Fibroblast of villous mesenchyme (primary cell): ENCODE measurements at regions not wholly inside any gene's neighbourhood (a gene's known extent, or its start where the extent isn't known, plus 50 kb on each side); places are given as distances from the start of the nearest gene placed in this dataset.

ENCODE experiments used
- DNase-seq: peaks from one replicate; pipeline ENCODE4 v3.0.0-alpha.2; 2010; ENCODE audit warnings: low read depth
- H3K4me3 ChIP-seq: 2 replicates; pipeline ENCODE4 v1.5.1; 2011; ENCODE audit warnings: low read depth, mild to moderate bottlenecking, low read length
- CTCF ChIP-seq: IDR thresholded peaks from 2 replicates; pipeline ENCODE4 v1.5.1; 2012; ENCODE audit warnings: low read depth, mild to moderate bottlenecking, low read length; ENCODE audit not compliant: insufficient read depth

- TF ChIP-seq CTCF: no peak
- no peak overlapping the region for H3K4me3 ChIP-seq
- no peak for DNase-seq
Observed at GRCh38 chr20:63123331-63123741, 92.6 kb downstream of the YTHDF1 start.

GRCh38 chr20:63122626-63123025, 93.3 kb downstream of the YTHDF1 start:
- no peak for TF ChIP-seq CTCF
- DNase-seq: no peak

GRCh38 chr20:63121749-63122405, 94.1 kb downstream of the YTHDF1 start:
- no peak for TF ChIP-seq CTCF
- no peak for DNase-seq
- no peak overlapping the region for H3K4me3 ChIP-seq

More at GRCh38 chr20:63122626-63123025, 93.3 kb downstream of the YTHDF1 start:
- no peak overlapping the region for H3K4me3 ChIP-seq

GRCh38 chr20:63121246-63121645, 94.7 kb downstream of the YTHDF1 start:
- no peak for DNase-seq
- no peak overlapping the region for H3K4me3 ChIP-seq
- no peak for TF ChIP-seq CTCF

GRCh38 chr20:63120808-63121090, 95.2 kb downstream of the YTHDF1 start:
- no peak for TF ChIP-seq CTCF
- no peak for DNase-seq

GRCh38 chr20:63119963-63120807, 95.7 kb downstream of the YTHDF1 start:
- no peak for DNase-seq
- no peak for TF ChIP-seq CTCF
- no peak overlapping the region for H3K4me3 ChIP-seq

More at GRCh38 chr20:63120808-63121090, 95.2 kb downstream of the YTHDF1 start:
- H3K4me3 ChIP-seq: no peak overlapping the region
